WTC11 (cell line): ENCODE measurements at regions not wholly inside any gene's neighbourhood (a gene's known extent, or its start where the extent isn't known, plus 50 kb on each side); places are given as distances from the start of the nearest gene placed in this dataset.

Experiments
- ATAC-seq: fragments of 200-7000 bp; cut with Tn5 transposase; 2 replicates; pipeline ENCODE4 v1.10.0; 2021; ENCODE audit warnings: mild to moderate bottlenecking, moderate library complexity
- CTCF ChIA-PET: fragments of 300-600 bp; sonication (Branson Sonifier 250); formaldehyde crosslinking; loops from one replicate; lab custom pipeline; 2021; ENCODE audit warnings: antibody characterized with exemption; lab: Charles Lee
- POLR2A ChIA-PET: fragments of 350-600 bp; sonication (Branson Sonifier 250); formaldehyde crosslinking; loops from one replicate; lab custom pipeline; 2021; ENCODE audit warnings: antibody characterized with exemption; lab: Charles Lee
- DNase-seq: peaks from one replicate; pipeline ENCODE4 v3.0.0; 2021; ENCODE audit warnings: low spot score
- H3K27ac Mint-ChIP-seq: 2 replicates; pipeline ENCODE4 v1.8.0; 2021; ENCODE audit warnings: mixed read lengths
- H3K27me3 Mint-ChIP-seq: 2 replicates; pipeline ENCODE4 v1.8.0; 2021; ENCODE audit warnings: low read depth, mild to moderate bottlenecking, moderate library complexity, mixed read lengths
- H3K36me3 Mint-ChIP-seq: 2 replicates; pipeline ENCODE4 v1.8.0; 2021; ENCODE audit warnings: mixed read lengths
- H3K4me1 Mint-ChIP-seq: 2 replicates; pipeline ENCODE4 v1.8.0; 2022; ENCODE audit warnings: mixed read lengths
- H3K4me3 Mint-ChIP-seq: 2 replicates; pipeline ENCODE4 v1.8.0; 2021; ENCODE audit warnings: mild to moderate bottlenecking, moderate library complexity, mixed read lengths
- H3K9me3 Mint-ChIP-seq: 2 replicates; pipeline ENCODE4 v1.8.0; 2021; ENCODE audit warnings: mixed read lengths
- ATF3 ChIP-seq: sonication (generic); formaldehyde crosslinking; conservative IDR thresholded peaks from 2 replicates; pipeline ENCODE4 v1.8.1; 2022; ENCODE audit warnings: mild to moderate bottlenecking, missing genetic modification reagents
- ATF6 ChIP-seq: sonication (generic); formaldehyde crosslinking; IDR thresholded peaks from 2 replicates; pipeline ENCODE4 v1.8.1; 2023; ENCODE audit warnings: mild to moderate bottlenecking, missing genetic modification reagents
- CTCF ChIP-seq: fragments of 200-600 bp; IDR thresholded peaks from 2 replicates; pipeline ENCODE4 v1.8.0; 2022; ENCODE audit warnings: antibody characterized with exemption
- E2F1 ChIP-seq: sonication (generic); formaldehyde crosslinking; IDR thresholded peaks from 2 replicates; pipeline ENCODE4 v1.8.0; 2022; ENCODE audit warnings: mild to moderate bottlenecking, missing genetic modification reagents
- EMX1 ChIP-seq: fragments of 250-450 bp; sonication (Bioruptor Pico); IDR thresholded peaks from 2 replicates; pipeline ENCODE4 v1.8.0; 2021; ENCODE audit warnings: mild to moderate bottlenecking
- ETV6 ChIP-seq: sonication (generic); formaldehyde crosslinking; IDR thresholded peaks from 2 replicates; pipeline ENCODE4 v1.8.1; 2022; ENCODE audit warnings: mild to moderate bottlenecking, missing genetic modification reagents
- FOXP1 ChIP-seq: sonication (generic); formaldehyde crosslinking; IDR thresholded peaks from 2 replicates; pipeline ENCODE4 v1.8.0; 2022; ENCODE audit warnings: missing genetic modification reagents, mild to moderate bottlenecking, moderate library complexity, borderline replicate concordance
- FOXP4 ChIP-seq: sonication (generic); formaldehyde crosslinking; IDR thresholded peaks from 2 replicates; pipeline ENCODE4 v1.8.0; 2022; ENCODE audit warnings: mild to moderate bottlenecking, missing genetic modification reagents
- GRHL2 ChIP-seq: fragments of 250-450 bp; sonication (Bioruptor Pico); IDR thresholded peaks from 2 replicates; pipeline ENCODE4 v1.8.0; 2022; ENCODE audit warnings: mild to moderate bottlenecking, moderate library complexity; ENCODE audit not compliant: insufficient replicate concordance, severe bottlenecking
- HMGA2 ChIP-seq: fragments of 250-450 bp; sonication (Bioruptor Pico); IDR thresholded peaks from 2 replicates; pipeline ENCODE4 v1.4.0; 2021; ENCODE audit warnings: mild to moderate bottlenecking, moderate library complexity
- JUN ChIP-seq: sonication (generic); formaldehyde crosslinking; IDR thresholded peaks from 2 replicates; pipeline ENCODE4 v1.8.0; 2023; ENCODE audit warnings: mild to moderate bottlenecking, missing genetic modification reagents
- MAX ChIP-seq: sonication (generic); formaldehyde crosslinking; IDR thresholded peaks from 2 replicates; pipeline ENCODE4 v1.8.0; 2022; ENCODE audit warnings: mild to moderate bottlenecking, missing genetic modification reagents
- PREB ChIP-seq: sonication (generic); formaldehyde crosslinking; IDR thresholded peaks from 2 replicates; pipeline ENCODE4 v1.8.1; 2022; ENCODE audit warnings: mild to moderate bottlenecking, missing genetic modification reagents, moderate library complexity, borderline replicate concordance
- RORB ChIP-seq: fragments of 250-450 bp; sonication (Bioruptor Pico); IDR thresholded peaks from 2 replicates; pipeline ENCODE4 v1.9.0; 2021; ENCODE audit warnings: mild to moderate bottlenecking
- SMAD4 ChIP-seq: sonication (generic); formaldehyde crosslinking; IDR thresholded peaks from 2 replicates; pipeline ENCODE4 v1.8.0; 2022; ENCODE audit warnings: mild to moderate bottlenecking, missing genetic modification reagents
- TEAD4 ChIP-seq: sonication (generic); formaldehyde crosslinking; IDR thresholded peaks from 2 replicates; pipeline ENCODE4 v1.8.0; 2022; ENCODE audit warnings: mild to moderate bottlenecking, missing genetic modification reagents
- ZBTB43 ChIP-seq: sonication (generic); formaldehyde crosslinking; IDR thresholded peaks from 2 replicates; pipeline ENCODE4 v1.8.1; 2023; ENCODE audit warnings: mild to moderate bottlenecking, missing genetic modification reagents
- ZMAT4 ChIP-seq: fragments of 250-450 bp; sonication (Bioruptor Pico); IDR thresholded peaks from 2 replicates; pipeline ENCODE4 v1.9.0; 2021; ENCODE audit warnings: mild to moderate bottlenecking
- ZNF219 ChIP-seq: sonication (generic); formaldehyde crosslinking; IDR thresholded peaks from 2 replicates; pipeline ENCODE4 v1.8.0; 2023; ENCODE audit warnings: missing genetic modification reagents, mild to moderate bottlenecking, borderline replicate concordance
- ZNF416 ChIP-seq: fragments of 250-450 bp; sonication (Bioruptor Pico); IDR thresholded peaks from 2 replicates; pipeline ENCODE4 v1.9.0; 2021; ENCODE audit warnings: mild to moderate bottlenecking, inconsistent platforms
- ZNF423 ChIP-seq: fragments of 250-450 bp; sonication (Bioruptor Pico); IDR thresholded peaks from 2 replicates; pipeline ENCODE4 v2.1.2; 2022; ENCODE audit warnings: mild to moderate bottlenecking, moderate library complexity
- ZNF671 ChIP-seq: fragments of 250-450 bp; sonication (Bioruptor Pico); IDR thresholded peaks from 2 replicates; pipeline ENCODE4 v1.8.0; 2021; ENCODE audit warnings: mild to moderate bottlenecking

- POLR2A ChIA-PET, result no interaction called here
- TF ChIP-seq HMGA2 (CRISPR knock-in tag) (no peak), ZNF219 (CRISPR knock-in tag) (no peak)
- ATAC-seq (peak; percentile 39; the same call in 1 of the 2 replicates), DNase-seq (no peak)
- Mint-ChIP-seq H3K27me3 (no peaks in the 10 kb centered on the region), H3K9me3 (no peaks in the 10 kb centered on the region), H3K36me3 (no peaks in the 10 kb centered on the region), H3K27ac (no peak overlapping the region), H3K4me1 (peaks cover 13% of the 10 kb centered on the region), H3K4me3 (no peak overlapping the region)
- CTCF ChIA-PET, result interaction anchor here (0.6 kb wide), 1 partner anchor 46 kb away, joined by 3 read pairs; no protein-coding TSS in a partner anchor
Observed at GRCh38 chr5:89722538-89722937, 687.0 kb downstream of the CETN3 start.

- peaks cover 13% of the 10 kb centered on the region for H3K4me1 Mint-ChIP-seq
- no peak for ATAC-seq
- no peaks in the 10 kb centered on the region for H3K9me3 Mint-ChIP-seq
- H3K4me3 Mint-ChIP-seq, result no peak overlapping the region
- TF ChIP-seq TEAD4 (no peak), MAX (CRISPR knock-in tag) (no peak), ZNF423 (CRISPR knock-in tag) (no peak), FOXP1 (CRISPR knock-in tag) (no peak), HMGA2 (CRISPR knock-in tag) (no peak), ZNF671 (CRISPR knock-in tag) (no peak), EMX1 (CRISPR knock-in tag) (no peak), PREB (no peak), ZBTB43 (no peak), E2F1 (CRISPR knock-in tag) (no peak)
- CTCF ChIA-PET, result interaction anchor here (0.6 kb wide), 1 partner anchor 45 kb away, joined by 3 read pairs; no protein-coding TSS in a partner anchor
- no peaks in the 10 kb centered on the region for H3K36me3 Mint-ChIP-seq
- H3K27me3 Mint-ChIP-seq, result no peaks in the 10 kb centered on the region
- H3K27ac Mint-ChIP-seq, result no peak overlapping the region
- POLR2A ChIA-PET, result no interaction called here
- DNase-seq, result no peak
Observed at GRCh38 chr5:89721931-89722330, 687.6 kb downstream of the CETN3 start.

- ATAC-seq (no peak), DNase-seq (no peak)
- Mint-ChIP-seq H3K4me1 (peaks cover 13% of the 10 kb centered on the region), H3K27ac (no peak overlapping the region), H3K27me3 (no peaks in the 10 kb centered on the region), H3K4me3 (no peak overlapping the region), H3K9me3 (no peaks in the 10 kb centered on the region), H3K36me3 (no peaks in the 10 kb centered on the region)
- ChIA-PET POLR2A (no interaction called here), CTCF (no interaction called here)
- TF ChIP-seq GRHL2, result no peak
- no peak for TF ChIP-seq ZNF416
- no peak for TF ChIP-seq RORB (CRISPR knock-in tag)
- TF ChIP-seq ATF6 (CRISPR knock-in tag), result no peak
- no peak for TF ChIP-seq FOXP4 (CRISPR knock-in tag)
- TF ChIP-seq JUN (CRISPR knock-in tag), result no peak
- no peak for TF ChIP-seq ETV6 (CRISPR knock-in tag)
- TF ChIP-seq CTCF, result no peak
- TF ChIP-seq ZMAT4, result no peak
- no peak for TF ChIP-seq ATF3 (CRISPR knock-in tag)
- TF ChIP-seq SMAD4, result no peak
Observed at GRCh38 chr5:89721353-89721752, 688.2 kb downstream of the CETN3 start.
